GM18861 (cell line): ENCODE measurements at regions not wholly inside any gene's neighbourhood (a gene's known extent, or its start where the extent isn't known, plus 50 kb on each side); places are given as distances from the start of the nearest gene placed in this dataset.
"Not testable (repeated sequence)": the region's sequence is repeated elsewhere in the genome, so short reads cannot be mapped to it uniquely, and the experiment has no call there.

Source experiments
- ATAC-seq: cut with Tn5 transposase; IDR thresholded peaks from one replicate; pipeline ENCODE4 v1.9.1; 2021; ENCODE audit not compliant: unreplicated experiment

- no peak for ATAC-seq
Measured at GRCh38 chr3:69647511-69648110, 91.7 kb upstream of the MITF start.

- no peak for ATAC-seq
Measured at GRCh38 chr3:69647081-69647480, 92.2 kb upstream of the MITF start.

- no peak for ATAC-seq
Measured at GRCh38 chr3:69646287-69647067, 92.8 kb upstream of the MITF start.

- ATAC-seq, result no peak
Measured at GRCh38 chr3:69642606-69643005, 96.7 kb upstream of the MITF start.

- ATAC-seq, result no peak
Measured at GRCh38 chr3:69639851-69640250, 99.4 kb upstream of the MITF start.

- ATAC-seq, result no peak
Measured at GRCh38 chr3:69628951-69629350, 110.3 kb upstream of the MITF start.

- ATAC-seq, result no peak
Measured at GRCh38 chr3:69613286-69613685, 126.0 kb upstream of the MITF start.

- no peak for ATAC-seq
Measured at GRCh38 chr3:69612791-69613190, 126.5 kb upstream of the MITF start.

- not testable (repeated sequence) for ATAC-seq
Measured at GRCh38 chr3:69609566-69609965, 129.7 kb upstream of the MITF start.

GRCh38 chr3:69607466-69608305, 131.6 kb upstream of the MITF start:
- ATAC-seq, result no peak

GRCh38 chr3:69605867-69606266, 133.4 kb upstream of the MITF start:
- ATAC-seq, result no peak

GRCh38 chr3:69604735-69605450, 134.4 kb upstream of the MITF start:
- no peak for ATAC-seq

- no peak for ATAC-seq
Measured at GRCh38 chr3:69602112-69602511, 137.2 kb upstream of the MITF start.

- ATAC-seq, result no peak
Measured at GRCh38 chr3:69594286-69594685, 145.0 kb upstream of the MITF start.

- ATAC-seq, result no peak
Measured at GRCh38 chr3:69591164-69591736, 148.0 kb upstream of the MITF start.

- no peak for ATAC-seq
Measured at GRCh38 chr3:69590111-69590510, 149.2 kb upstream of the MITF start.

- no peak for ATAC-seq
Measured at GRCh38 chr3:69588170-69588569, 151.1 kb upstream of the MITF start.

- no peak for ATAC-seq
Measured at GRCh38 chr3:69585472-69585871, 153.8 kb upstream of the MITF start.

GRCh38 chr3:69582044-69582443, 157.2 kb upstream of the MITF start:
- ATAC-seq, result no peak

GRCh38 chr3:69579306-69580041, 159.8 kb upstream of the MITF start:
- no peak for ATAC-seq
